ENCODE measurements at regions not wholly inside any gene's neighbourhood (a gene's known extent, or its start where the extent isn't known, plus 50 kb on each side); places are given as distances from the start of the nearest gene placed in this dataset.

- Histone ChIP-seq H3K9me3 (no peaks in the 10 kb centered on the region), H3K27ac (no peak overlapping the region), H3K4me2 (no peak overlapping the region), H3K4me1 (no peaks in the 10 kb centered on the region), H3K4me3 (no peak overlapping the region)
- no peak for DNase-seq (ENCODE audit: low read depth in 1 of 2, low spot score in 1 of 2)
- TF ChIP-seq GATA3 (IDR thresholded peaks at IDR 0.05; ENCODE audit: borderline replicate concordance), result no peak
- no peak for TF ChIP-seq HOXA7 (CRISPR knock-in tag; IDR thresholded peaks at IDR 0.05)
- TF ChIP-seq ZNF302 (CRISPR knock-in tag; IDR thresholded peaks at IDR 0.05), result no peak
- TF ChIP-seq, protein P1, sequence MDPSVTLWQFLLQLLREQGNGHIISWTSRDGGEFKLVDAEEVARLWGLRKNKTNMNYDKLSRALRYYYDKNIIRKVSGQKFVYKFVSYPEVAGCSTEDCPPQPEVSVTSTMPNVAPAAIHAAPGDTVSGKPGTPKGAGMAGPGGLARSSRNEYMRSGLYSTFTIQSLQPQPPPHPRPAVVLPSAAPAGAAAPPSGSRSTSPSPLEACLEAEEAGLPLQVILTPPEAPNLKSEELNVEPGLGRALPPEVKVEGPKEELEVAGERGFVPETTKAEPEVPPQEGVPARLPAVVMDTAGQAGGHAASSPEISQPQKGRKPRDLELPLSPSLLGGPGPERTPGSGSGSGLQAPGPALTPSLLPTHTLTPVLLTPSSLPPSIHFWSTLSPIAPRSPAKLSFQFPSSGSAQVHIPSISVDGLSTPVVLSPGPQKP (IDR thresholded peaks at IDR 0.05; ENCODE audit: low read depth, low read length), result no peak
- no peak for TF ChIP-seq HOXB5 (CRISPR knock-in tag; IDR thresholded peaks at IDR 0.05)
- no peak for TF ChIP-seq CHD2 (IDR thresholded peaks at IDR 0.05; ENCODE audit: low read length, partially characterized antibody)
- no peak for TF ChIP-seq ZFP36 (IDR thresholded peaks at IDR 0.05; ENCODE audit: borderline replicate concordance, partially characterized antibody)
- TF ChIP-seq JUN (IDR thresholded peaks at IDR 0.05), result no peak
- no peak for TF ChIP-seq CTCF (IDR thresholded peaks at IDR 0.05)
- TF ChIP-seq FOSL2 (IDR thresholded peaks at IDR 0.05), result no peak
- no peak for TF ChIP-seq FOSL2 (CRISPR knock-in tag; IDR thresholded peaks at IDR 0.05)
- no peak for TF ChIP-seq POLR2A (IDR thresholded peaks at IDR 0.05; ENCODE audit: low read length)
- TF ChIP-seq KDM1A (IDR thresholded peaks at IDR 0.05; ENCODE audit: low read depth), result no peak
- no peak for TF ChIP-seq E2F6 (IDR thresholded peaks at IDR 0.05; ENCODE audit: borderline replicate concordance, low read depth)
- no peak for TF ChIP-seq TFCP2L1 (CRISPR knock-in tag; IDR thresholded peaks at IDR 0.05)
- no peak for TF ChIP-seq MAX (IDR thresholded peaks at IDR 0.05)
- TF ChIP-seq HDAC2 (IDR thresholded peaks at IDR 0.05), result no peak
- CTCF ChIA-PET, result no interaction called here
- POLR2A ChIA-PET, result no interaction called here
- no peak for ATAC-seq
- no peak for FAIRE-seq
- 27% methylated on average over 4 of the region's 4 CpGs for WGBS (ENCODE audit: missing lambda C conversion rate)
Measured at GRCh38 chr6:68013780-68014515, 621.1 kb upstream of the ADGRB3 start.

GRCh38 chr6:68012822-68013221 lies 622.3 kb upstream of the ADGRB3 start:
- ChIA-PET CTCF (no interaction called here), POLR2A (no interaction called here)
- H3K9me3 ChIP-seq, result no peaks in the 10 kb centered on the region
- DNase-seq (ENCODE audit: low read depth in 1 of 2, low spot score in 1 of 2) (no peak), FAIRE-seq (no peak), ATAC-seq (no peak)
- WGBS (ENCODE audit: missing lambda C conversion rate), result 7% methylated on average over 1 of the region's 1 CpG
- H3K27ac ChIP-seq, result no peak overlapping the region
- no peak overlapping the region for H3K4me2 ChIP-seq
- TF ChIP-seq, protein P2, sequence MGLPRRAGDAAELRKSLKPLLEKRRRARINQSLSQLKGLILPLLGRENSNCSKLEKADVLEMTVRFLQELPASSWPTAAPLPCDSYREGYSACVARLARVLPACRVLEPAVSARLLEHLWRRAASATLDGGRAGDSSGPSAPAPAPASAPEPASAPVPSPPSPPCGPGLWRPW (IDR thresholded peaks at IDR 0.05), result no peak
- TF ChIP-seq EHF (CRISPR knock-in tag; IDR thresholded peaks at IDR 0.05) (no peak), NR3C1 (IDR thresholded peaks at IDR 0.05) (no peak), HDAC2 (IDR thresholded peaks at IDR 0.05) (no peak), RFX5 (IDR thresholded peaks at IDR 0.05) (no peak), FOXS1 (CRISPR knock-in tag; IDR thresholded peaks at IDR 0.05) (no peak), CHD2 (IDR thresholded peaks at IDR 0.05; ENCODE audit: low read length, partially characterized antibody) (no peak), CBX8 (IDR thresholded peaks at IDR 0.05) (no peak), MYC (IDR thresholded peaks at IDR 0.05; ENCODE audit: borderline replicate concordance, low read length) (no peak), TFCP2L1 (CRISPR knock-in tag; IDR thresholded peaks at IDR 0.05) (no peak), E2F6 (IDR thresholded peaks at IDR 0.05; ENCODE audit: borderline replicate concordance, low read depth) (no peak), MAX (IDR thresholded peaks at IDR 0.05) (no peak), ZSCAN20 (CRISPR knock-in tag; IDR thresholded peaks at IDR 0.05) (no peak)
- TF ChIP-seq, protein P1 (IDR thresholded peaks at IDR 0.05; ENCODE audit: low read depth, low read length), result no peak
- TF ChIP-seq, protein P3, sequence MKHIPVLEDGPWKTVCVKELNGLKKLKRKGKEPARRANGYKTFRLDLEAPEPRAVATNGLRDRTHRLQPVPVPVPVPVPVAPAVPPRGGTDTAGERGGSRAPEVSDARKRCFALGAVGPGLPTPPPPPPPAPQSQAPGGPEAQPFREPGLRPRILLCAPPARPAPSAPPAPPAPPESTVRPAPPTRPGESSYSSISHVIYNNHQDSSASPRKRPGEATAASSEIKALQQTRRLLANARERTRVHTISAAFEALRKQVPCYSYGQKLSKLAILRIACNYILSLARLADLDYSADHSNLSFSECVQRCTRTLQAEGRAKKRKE (CRISPR knock-in tag; IDR thresholded peaks at IDR 0.05; ENCODE audit: low read depth), result no peak
- no peak overlapping the region for H3K4me3 ChIP-seq
- H3K4me1 ChIP-seq, result no peaks in the 10 kb centered on the region

All from A549 (cell line).